Astrocyte of the spinal cord (primary cell): ENCODE measurements at regions not wholly inside any gene's neighbourhood (a gene's known extent, or its start where the extent isn't known, plus 50 kb on each side); places are given as distances from the start of the nearest gene placed in this dataset.

Source experiments
- DNase-seq: peaks from one replicate; pipeline ENCODE4 v3.0.0; 2011; ENCODE audit warnings: low read depth, low spot score
- H3K4me3 ChIP-seq: 2 replicates; pipeline ENCODE4 v1.5.1; 2011; ENCODE audit warnings: low read depth, mild to moderate bottlenecking, low read length, moderate library complexity
- CTCF ChIP-seq: IDR thresholded peaks from 2 replicates; pipeline ENCODE4 v1.5.1; 2012; ENCODE audit warnings: low read depth, mild to moderate bottlenecking, low read length, inconsistent platforms
- in situ Hi-C: cut with HindIII; loops from 2 replicates; pipeline ENCODE4 v1.10.0; 2017; ENCODE audit warnings: low sequenced_read_pairs

DNA sequence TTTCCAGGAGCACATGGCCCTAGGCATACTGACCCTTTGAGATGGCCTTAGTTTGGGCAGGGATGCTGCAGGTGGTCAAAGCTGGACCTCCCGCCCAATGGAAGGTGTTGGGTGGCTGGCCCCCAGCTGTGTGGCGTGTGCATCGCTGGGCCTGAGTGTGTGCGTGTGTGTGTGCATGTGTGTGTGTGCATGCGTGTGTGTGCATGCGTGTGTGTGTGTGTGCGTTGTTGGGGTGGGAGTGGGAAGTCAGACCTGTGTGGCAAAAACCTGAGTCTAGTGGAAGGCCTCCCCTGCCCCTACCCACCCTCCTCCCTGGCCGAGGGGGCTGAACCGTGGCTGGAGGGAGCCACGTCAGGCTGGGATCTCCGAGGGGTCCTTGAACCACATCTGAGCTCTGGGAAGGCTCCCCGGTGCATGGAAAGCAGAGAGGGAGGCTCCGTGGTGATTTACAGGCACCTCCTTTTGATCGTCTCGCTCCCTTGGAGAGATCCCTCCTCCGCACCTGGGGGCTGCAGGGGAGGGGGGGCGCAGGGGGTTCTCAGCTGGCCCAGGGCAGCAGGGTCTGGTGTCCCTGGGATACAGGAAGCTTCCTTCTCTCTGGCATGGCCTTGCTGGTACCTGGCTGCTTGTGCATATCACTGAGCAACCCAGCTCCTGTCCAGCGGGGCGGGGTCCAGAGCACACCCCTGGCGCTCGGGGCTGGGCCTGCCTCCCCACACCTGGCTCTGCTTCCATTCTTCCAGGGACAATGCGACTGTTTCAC is 124.7 kb upstream of the WNT4 start:
- TF ChIP-seq CTCF, result no peak
- no peak for DNase-seq
- no peak overlapping the region for H3K4me3 ChIP-seq
- in situ Hi-C loops, result no loop called here

DNA sequence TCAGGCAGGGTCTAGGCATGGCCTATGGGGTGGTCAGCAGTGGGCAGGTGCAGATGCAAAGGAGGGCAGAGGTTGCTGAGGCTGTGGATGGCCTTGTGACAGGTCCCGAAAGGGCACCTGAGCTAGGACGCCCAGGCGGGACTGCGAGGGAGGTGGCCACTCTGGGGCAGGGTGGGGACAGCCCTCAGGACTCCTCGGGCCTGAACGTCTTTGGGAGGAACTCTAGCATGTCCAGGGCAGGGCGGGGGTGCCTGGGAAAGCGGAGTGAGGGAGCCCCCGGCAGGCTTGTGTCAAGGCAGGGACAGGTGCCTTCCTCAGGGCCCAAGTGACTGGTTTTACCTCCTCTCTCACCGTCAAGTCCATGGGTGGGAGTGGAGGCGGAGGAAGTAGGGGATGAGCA is 125.4 kb upstream of the WNT4 start:
- in situ Hi-C loops, result no loop called here
- DNase-seq, result no peak
- no peak for TF ChIP-seq CTCF
- H3K4me3 ChIP-seq, result no peak overlapping the region

- DNase-seq, result no peak
- H3K4me3 ChIP-seq, result no peak overlapping the region
- in situ Hi-C loops, result no loop called here
- no peak for TF ChIP-seq CTCF
Observed at GRCh38 chr1:22271847-22272801, 129.2 kb upstream of the WNT4 start.

GRCh38 chr1:22273686-22274681 is 131.1 kb upstream of the WNT4 start:
- no peak for DNase-seq
- no peak overlapping the region for H3K4me3 ChIP-seq
- no peak for TF ChIP-seq CTCF
- in situ Hi-C loops, result no loop called here

DNA sequence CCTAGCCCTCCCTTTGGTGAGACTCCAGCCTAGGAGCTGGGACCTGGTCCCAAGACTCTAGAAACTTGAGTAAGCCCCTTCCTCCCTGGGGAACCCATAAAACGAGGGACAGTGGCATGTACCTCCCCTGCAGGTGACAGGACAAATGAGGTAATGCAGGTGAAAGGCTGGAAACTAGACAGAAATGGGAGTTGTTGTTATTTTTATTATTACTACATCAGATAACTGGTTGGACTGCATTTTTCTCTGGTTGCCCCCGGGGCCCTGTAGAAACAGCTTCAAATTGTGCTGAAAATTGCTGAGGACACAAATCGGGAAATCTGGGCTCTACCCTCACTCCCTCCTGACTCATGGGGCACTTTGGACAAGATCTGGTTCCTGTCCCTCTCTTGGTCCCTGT is 132.3 kb upstream of the WNT4 start:
- in situ Hi-C loops, result no loop called here
- DNase-seq, result no peak
- no peak for TF ChIP-seq CTCF
- H3K4me3 ChIP-seq, result no peak overlapping the region
